H1 (cell line): ENCODE measurements at regions not wholly inside any gene's neighbourhood (a gene's known extent, or its start where the extent isn't known, plus 50 kb on each side); places are given as distances from the start of the nearest gene placed in this dataset.

Experiments
- ASH2L ChIP-seq: fragments of 200-600, 300-600 bp; sonication (generic); IDR thresholded peaks from one replicate; pipeline ENCODE4 v1.7.1; 2017; ENCODE audit warnings: low read length
- EZH2 ChIP-seq: fragments of 200-600 bp; sonication (generic); IDR thresholded peaks from 2 replicates; pipeline ENCODE4 v1.7.1; 2012; ENCODE audit warnings: low read depth, mild to moderate bottlenecking, moderate library complexity, low read length, inconsistent platforms; ENCODE audit not compliant: severe bottlenecking
- JUN ChIP-seq: IDR thresholded peaks from 2 replicates; pipeline ENCODE4 v1.6.1; 2011; ENCODE audit warnings: low read depth, mild to moderate bottlenecking, improper control_type of control experiment, low read length
- POLR2A ChIP-seq, 2 experiments: IDR thresholded peaks; 1 replicate in 1 of 2; 2 replicates in 1 of 2; pipeline ENCODE4 v1.6.1; 2011; ENCODE audit warnings: low read depth in 2 of 2, low read length in 2 of 2, mild to moderate bottlenecking in 2 of 2; ENCODE audit errors: control extremely low read depth in 1 of 2
- POLR2AphosphoS5 ChIP-seq: IDR thresholded peaks from 2 replicates; pipeline ENCODE4 v1.6.1; 2011; ENCODE audit warnings: low read depth, low read length
- SP2 ChIP-seq: IDR thresholded peaks from 2 replicates; pipeline ENCODE4 v1.6.1; 2012; ENCODE audit warnings: mild to moderate bottlenecking, low read length, inconsistent platforms
- TCF12 ChIP-seq: IDR thresholded peaks from 2 replicates; pipeline ENCODE4 v1.6.1; 2011; ENCODE audit warnings: low read depth, mild to moderate bottlenecking, low read length
- TF ChIP-seq, protein P1 (sequence below), 3 experiments: IDR thresholded peaks; 1 replicate in 2 of 3; 2 replicates in 1 of 3; pipeline versions ENCODE4 v1.5.1 to v1.6.1; 2011; ENCODE audit warnings: low read length in 3 of 3, mild to moderate bottlenecking in 3 of 3, inconsistent platforms in 2 of 3, low read depth in 1 of 3, moderate library complexity in 1 of 3; ENCODE audit not compliant: insufficient read depth in 1 of 3; ENCODE audit errors: control extremely low read depth in 1 of 3
- TF ChIP-seq, protein P2 (sequence below): IDR thresholded peaks from 2 replicates; pipeline ENCODE4 v1.6.1; 2012; ENCODE audit warnings: low read length, inconsistent platforms

DNA sequence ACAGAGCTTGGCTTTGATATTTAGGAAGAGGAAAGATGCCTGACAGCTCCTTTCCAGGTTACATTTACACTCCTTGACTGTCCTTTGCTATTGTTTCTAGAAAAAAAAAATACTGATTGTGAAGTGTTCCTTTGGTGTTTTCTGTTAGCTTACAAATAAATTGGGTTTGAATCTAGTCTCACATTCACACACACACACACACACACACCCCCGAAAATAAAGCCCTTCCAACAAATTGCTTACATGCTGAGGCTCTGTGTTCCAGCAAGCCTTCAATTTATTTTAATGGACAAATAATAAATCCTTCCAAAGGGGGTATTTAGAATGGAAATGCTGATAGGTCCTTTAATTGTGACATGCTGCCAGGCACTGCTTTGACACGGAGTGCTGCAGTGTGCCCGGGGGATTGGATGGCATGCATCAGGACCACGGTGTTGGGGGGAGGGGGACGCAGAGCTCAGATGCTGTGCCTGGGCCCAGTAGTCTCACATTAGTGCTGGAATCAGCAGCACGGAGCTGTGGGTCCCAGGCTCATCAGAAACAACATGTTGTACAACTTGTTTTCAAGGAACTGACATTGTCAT lies 199.9 kb downstream of the CD83 start:
- TF ChIP-seq, protein P1, sequence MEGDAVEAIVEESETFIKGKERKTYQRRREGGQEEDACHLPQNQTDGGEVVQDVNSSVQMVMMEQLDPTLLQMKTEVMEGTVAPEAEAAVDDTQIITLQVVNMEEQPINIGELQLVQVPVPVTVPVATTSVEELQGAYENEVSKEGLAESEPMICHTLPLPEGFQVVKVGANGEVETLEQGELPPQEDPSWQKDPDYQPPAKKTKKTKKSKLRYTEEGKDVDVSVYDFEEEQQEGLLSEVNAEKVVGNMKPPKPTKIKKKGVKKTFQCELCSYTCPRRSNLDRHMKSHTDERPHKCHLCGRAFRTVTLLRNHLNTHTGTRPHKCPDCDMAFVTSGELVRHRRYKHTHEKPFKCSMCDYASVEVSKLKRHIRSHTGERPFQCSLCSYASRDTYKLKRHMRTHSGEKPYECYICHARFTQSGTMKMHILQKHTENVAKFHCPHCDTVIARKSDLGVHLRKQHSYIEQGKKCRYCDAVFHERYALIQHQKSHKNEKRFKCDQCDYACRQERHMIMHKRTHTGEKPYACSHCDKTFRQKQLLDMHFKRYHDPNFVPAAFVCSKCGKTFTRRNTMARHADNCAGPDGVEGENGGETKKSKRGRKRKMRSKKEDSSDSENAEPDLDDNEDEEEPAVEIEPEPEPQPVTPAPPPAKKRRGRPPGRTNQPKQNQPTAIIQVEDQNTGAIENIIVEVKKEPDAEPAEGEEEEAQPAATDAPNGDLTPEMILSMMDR (IDR thresholded peaks at IDR 0.05; ENCODE audit: control extremely low read depth in 1 of 3, insufficient read depth in 1 of 3, low read depth in 1 of 3, low read length in 3 of 3): no peak
- TF ChIP-seq SP2: no peak
- TF ChIP-seq EZH2: no peak
- TF ChIP-seq TCF12: no peak
- TF ChIP-seq POLR2AphosphoS5: no peak
- TF ChIP-seq, protein P2, sequence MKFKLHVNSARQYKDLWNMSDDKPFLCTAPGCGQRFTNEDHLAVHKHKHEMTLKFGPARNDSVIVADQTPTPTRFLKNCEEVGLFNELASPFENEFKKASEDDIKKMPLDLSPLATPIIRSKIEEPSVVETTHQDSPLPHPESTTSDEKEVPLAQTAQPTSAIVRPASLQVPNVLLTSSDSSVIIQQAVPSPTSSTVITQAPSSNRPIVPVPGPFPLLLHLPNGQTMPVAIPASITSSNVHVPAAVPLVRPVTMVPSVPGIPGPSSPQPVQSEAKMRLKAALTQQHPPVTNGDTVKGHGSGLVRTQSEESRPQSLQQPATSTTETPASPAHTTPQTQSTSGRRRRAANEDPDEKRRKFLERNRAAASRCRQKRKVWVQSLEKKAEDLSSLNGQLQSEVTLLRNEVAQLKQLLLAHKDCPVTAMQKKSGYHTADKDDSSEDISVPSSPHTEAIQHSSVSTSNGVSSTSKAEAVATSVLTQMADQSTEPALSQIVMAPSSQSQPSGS: no peak
- no peak for TF ChIP-seq POLR2A (IDR thresholded peaks at IDR 0.05; ENCODE audit: control extremely low read depth in 1 of 2, low read depth in 2 of 2, low read length in 2 of 2)
- TF ChIP-seq ASH2L: no peak
- no peak for TF ChIP-seq JUN
